ENCODE measurements at regions not wholly inside any gene's neighbourhood (a gene's known extent, or its start where the extent isn't known, plus 50 kb on each side); places are given as distances from the start of the nearest gene placed in this dataset.

DNA sequence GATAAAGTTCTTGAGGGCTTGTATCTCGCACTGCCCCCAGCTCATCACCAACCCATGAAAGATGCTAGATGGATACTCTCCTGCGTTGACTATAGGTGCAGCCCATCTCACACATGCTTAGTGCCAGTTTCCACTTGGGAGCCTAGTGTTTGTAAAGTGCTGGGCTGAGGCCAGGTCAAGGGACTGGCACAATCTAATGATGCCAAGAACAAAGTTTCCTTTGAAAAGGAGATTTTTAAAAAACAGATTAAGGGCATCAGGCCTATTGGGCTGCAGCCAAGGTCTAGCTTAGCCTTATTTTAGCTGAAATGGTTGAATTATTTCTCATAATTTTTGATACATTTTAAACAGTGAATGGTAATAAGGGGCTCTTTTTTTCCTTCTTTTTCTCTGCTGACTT, 259.0 kb downstream of the ADRA2A start:
- WGBS (ENCODE audit: insufficient coverage), result 71% methylated on average over 2 of the region's 2 CpGs
- ATAC-seq, result no peak
- TF ChIP-seq, protein P1, sequence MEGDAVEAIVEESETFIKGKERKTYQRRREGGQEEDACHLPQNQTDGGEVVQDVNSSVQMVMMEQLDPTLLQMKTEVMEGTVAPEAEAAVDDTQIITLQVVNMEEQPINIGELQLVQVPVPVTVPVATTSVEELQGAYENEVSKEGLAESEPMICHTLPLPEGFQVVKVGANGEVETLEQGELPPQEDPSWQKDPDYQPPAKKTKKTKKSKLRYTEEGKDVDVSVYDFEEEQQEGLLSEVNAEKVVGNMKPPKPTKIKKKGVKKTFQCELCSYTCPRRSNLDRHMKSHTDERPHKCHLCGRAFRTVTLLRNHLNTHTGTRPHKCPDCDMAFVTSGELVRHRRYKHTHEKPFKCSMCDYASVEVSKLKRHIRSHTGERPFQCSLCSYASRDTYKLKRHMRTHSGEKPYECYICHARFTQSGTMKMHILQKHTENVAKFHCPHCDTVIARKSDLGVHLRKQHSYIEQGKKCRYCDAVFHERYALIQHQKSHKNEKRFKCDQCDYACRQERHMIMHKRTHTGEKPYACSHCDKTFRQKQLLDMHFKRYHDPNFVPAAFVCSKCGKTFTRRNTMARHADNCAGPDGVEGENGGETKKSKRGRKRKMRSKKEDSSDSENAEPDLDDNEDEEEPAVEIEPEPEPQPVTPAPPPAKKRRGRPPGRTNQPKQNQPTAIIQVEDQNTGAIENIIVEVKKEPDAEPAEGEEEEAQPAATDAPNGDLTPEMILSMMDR (IDR thresholded peaks at IDR 0.05), result no peak
- H3K27me3 ChIP-seq (ENCODE audit: control insufficient read depth, insufficient read depth, low read length), result no peaks in the 10 kb centered on the region
- no peaks in the 10 kb centered on the region for H3K4me1 Mint-ChIP-seq
- no peak overlapping the region for H3K27ac ChIP-seq (ENCODE audit: low read length)
- H3K36me3 ChIP-seq (ENCODE audit: control insufficient read depth, insufficient read depth, low read length), result no peaks in the 10 kb centered on the region
- DNase-seq, result no peak
- no peaks in the 10 kb centered on the region for H3K27me3 Mint-ChIP-seq (ENCODE audit: low read depth in 2 of 2)
- H3K27ac Mint-ChIP-seq, result no peak overlapping the region
- H3K4me3 ChIP-seq (ENCODE audit: low read length), result no peak overlapping the region
- H3K9me3 ChIP-seq (ENCODE audit: control insufficient read depth, insufficient read depth, low read length), result peaks cover 2% of the 10 kb centered on the region
- no peaks in the 10 kb centered on the region for H3K36me3 Mint-ChIP-seq
- no peak overlapping the region for H3K4me3 Mint-ChIP-seq
- H3K9me3 Mint-ChIP-seq, result peaks cover 5 to 10% of the 10 kb centered on the region in 2 donors
- H3K4me1 ChIP-seq (ENCODE audit: control insufficient read depth, insufficient read depth, low read length), result no peaks in the 10 kb centered on the region
- intact Hi-C loops (cut with micrococcal nuclease), result no loop called here

DNA sequence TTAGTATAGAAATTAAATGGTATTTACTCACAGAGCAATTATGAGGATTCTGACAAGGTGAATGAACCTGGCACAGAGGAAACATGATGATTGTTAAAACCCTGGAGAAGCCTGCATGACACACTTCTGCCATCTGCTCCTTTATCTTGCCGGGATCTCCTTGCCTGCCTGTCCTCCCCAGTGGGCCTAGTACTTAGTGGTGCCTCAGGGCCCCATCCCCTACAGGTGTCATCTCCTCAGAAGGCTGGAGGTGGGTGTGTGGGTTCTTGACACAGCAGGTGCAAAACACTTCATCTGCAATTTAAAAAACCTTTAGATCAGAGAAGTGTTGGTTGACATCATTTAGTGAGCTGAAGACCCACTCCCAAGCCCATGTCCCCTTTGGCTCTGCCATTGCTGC, 261.2 kb downstream of the ADRA2A start:
- DNase-seq (no peak), ATAC-seq (no peak)
- no CpG with 5 or more reads among the region's 1 CpG for WGBS (ENCODE audit: insufficient coverage)
- H3K27me3 Mint-ChIP-seq (ENCODE audit: low read depth in 2 of 2), result no peaks in the 10 kb centered on the region
- peaks cover 8 to 11% of the 10 kb centered on the region in 2 donors for H3K9me3 Mint-ChIP-seq
- Histone ChIP-seq H3K27me3 (ENCODE audit: control insufficient read depth, insufficient read depth, low read length) (no peaks in the 10 kb centered on the region), H3K4me3 (ENCODE audit: low read length) (no peak overlapping the region), H3K4me1 (ENCODE audit: control insufficient read depth, insufficient read depth, low read length) (no peaks in the 10 kb centered on the region), H3K36me3 (ENCODE audit: control insufficient read depth, insufficient read depth, low read length) (no peaks in the 10 kb centered on the region), H3K27ac (ENCODE audit: low read length) (no peak overlapping the region), H3K9me3 (ENCODE audit: control insufficient read depth, insufficient read depth, low read length) (peaks cover 12% of the 10 kb centered on the region)
- TF ChIP-seq, protein P1 (IDR thresholded peaks at IDR 0.05), result no peak
- no peak overlapping the region for H3K27ac Mint-ChIP-seq
- intact Hi-C loops (cut with micrococcal nuclease), result no loop called here
- no peak overlapping the region for H3K4me3 Mint-ChIP-seq
- H3K4me1 Mint-ChIP-seq, result no peaks in the 10 kb centered on the region
- no peaks in the 10 kb centered on the region for H3K36me3 Mint-ChIP-seq

DNA sequence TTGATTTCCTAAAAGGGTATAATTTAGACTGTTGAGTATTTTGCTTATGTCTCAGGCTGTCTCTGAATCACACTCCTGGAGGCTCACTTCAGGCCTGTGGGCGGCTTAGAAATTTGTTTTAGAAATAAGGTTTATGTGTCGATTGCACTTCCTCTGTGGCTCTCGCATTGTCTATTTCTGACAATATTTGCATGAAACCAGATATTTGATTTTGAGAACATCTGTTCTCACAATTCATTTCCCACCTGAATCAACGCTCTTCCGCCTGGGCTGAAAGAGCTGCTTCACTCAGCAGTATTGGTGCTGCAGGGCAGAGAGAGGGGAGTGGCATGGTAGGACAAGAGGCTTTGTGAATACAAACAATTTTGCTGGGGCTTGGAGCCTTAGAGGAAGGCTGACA, 262.0 kb downstream of the ADRA2A start:
- TF ChIP-seq, protein P1 (IDR thresholded peaks at IDR 0.05), result no peak
- Histone ChIP-seq H3K4me3 (ENCODE audit: low read length) (no peak overlapping the region), H3K27me3 (ENCODE audit: control insufficient read depth, insufficient read depth, low read length) (no peaks in the 10 kb centered on the region), H3K9me3 (ENCODE audit: control insufficient read depth, insufficient read depth, low read length) (peaks cover 14% of the 10 kb centered on the region), H3K36me3 (ENCODE audit: control insufficient read depth, insufficient read depth, low read length) (no peaks in the 10 kb centered on the region), H3K27ac (ENCODE audit: low read length) (no peak overlapping the region), H3K4me1 (ENCODE audit: control insufficient read depth, insufficient read depth, low read length) (no peaks in the 10 kb centered on the region)
- Mint-ChIP-seq H3K9me3 (peaks cover 8 to 14% of the 10 kb centered on the region in 2 donors), H3K36me3 (no peaks in the 10 kb centered on the region), H3K27ac (no peak overlapping the region), H3K4me1 (no peaks in the 10 kb centered on the region), H3K4me3 (no peak overlapping the region), H3K27me3 (ENCODE audit: low read depth in 2 of 2) (no peaks in the 10 kb centered on the region)
- DNase-seq, result no peak
- WGBS (ENCODE audit: insufficient coverage), result 97% methylated on average over 3 of the region's 5 CpGs
- intact Hi-C loops (cut with micrococcal nuclease), result no loop called here
- no peak for ATAC-seq

DNA sequence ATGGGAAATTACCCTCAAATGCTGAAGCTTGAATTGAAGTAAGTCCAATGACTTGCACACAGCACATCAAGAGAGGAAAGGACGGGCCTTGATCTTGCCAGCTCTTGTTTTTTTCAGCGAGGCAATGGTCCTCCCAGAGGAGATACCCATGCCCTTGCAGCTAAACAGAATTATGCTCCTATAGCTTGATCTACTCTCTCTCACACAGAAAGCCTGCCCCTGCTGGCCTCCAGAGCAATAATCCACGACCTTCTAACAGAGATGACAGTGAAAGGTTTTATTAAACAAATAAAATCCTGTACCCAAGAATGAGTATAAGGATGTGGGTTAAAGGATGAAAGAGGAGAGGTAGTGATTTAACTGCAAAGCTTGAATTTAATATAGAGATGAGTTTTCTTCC, 268.0 kb downstream of the ADRA2A start:
- H3K4me1 Mint-ChIP-seq, result no peaks in the 10 kb centered on the region
- H3K9me3 Mint-ChIP-seq, result peaks cover 8 to 11% of the 10 kb centered on the region in 2 donors
- no peak for ATAC-seq
- no peak overlapping the region for H3K27ac ChIP-seq (ENCODE audit: low read length)
- H3K4me3 ChIP-seq (ENCODE audit: low read length), result no peak overlapping the region
- no peak overlapping the region for H3K4me3 Mint-ChIP-seq
- DNase-seq, result no peak
- peaks cover 14% of the 10 kb centered on the region for H3K9me3 ChIP-seq (ENCODE audit: control insufficient read depth, insufficient read depth, low read length)
- no peaks in the 10 kb centered on the region for H3K27me3 Mint-ChIP-seq (ENCODE audit: low read depth in 2 of 2)
- no peaks in the 10 kb centered on the region for H3K4me1 ChIP-seq (ENCODE audit: control insufficient read depth, insufficient read depth, low read length)
- H3K36me3 Mint-ChIP-seq, result no peaks in the 10 kb centered on the region
- TF ChIP-seq, protein P1 (IDR thresholded peaks at IDR 0.05), result no peak
- intact Hi-C loops (cut with micrococcal nuclease), result no loop called here
- H3K36me3 ChIP-seq (ENCODE audit: control insufficient read depth, insufficient read depth, low read length), result no peaks in the 10 kb centered on the region
- 58% methylated on average over 2 of the region's 3 CpGs for WGBS (ENCODE audit: insufficient coverage)
- no peaks in the 10 kb centered on the region for H3K27me3 ChIP-seq (ENCODE audit: control insufficient read depth, insufficient read depth, low read length)
- no peak overlapping the region for H3K27ac Mint-ChIP-seq
